Stimulated activated CD8-positive, alpha-beta memory T cell treated with anti-CD3 and anti-CD28 coated beads, Interleukin-12 subunit alpha, Interleukin-12 subunit beta, amount 100 ng/mL, for 4 hours (primary cell): ENCODE measurements at regions not wholly inside any gene's neighbourhood (a gene's known extent, or its start where the extent isn't known, plus 50 kb on each side); places are given as distances from the start of the nearest gene placed in this dataset.

Source experiments
- DNase-seq: peaks from one replicate; pipeline ENCODE4 v3.0.0-alpha.2; 2020; ENCODE audit warnings: low read depth

GRCh38 chr1:55572878-55573734 is 357.9 kb upstream of the USP24 start:
- no peak for DNase-seq

GRCh38 chr1:55571767-55572166 is 356.6 kb upstream of the USP24 start:
- no peak for DNase-seq

- DNase-seq = no peak
These were observed 354.3 kb upstream of the USP24 start for GRCh38 chr1:55569417-55569816.

- no peak for DNase-seq
These were observed 353.6 kb upstream of the USP24 start for GRCh38 chr1:55568732-55569131.

- no peak for DNase-seq
These were observed 345.1 kb upstream of the USP24 start for GRCh38 chr1:55560266-55560665.

- no peak for DNase-seq
These were observed 344.7 kb upstream of the USP24 start for GRCh38 chr1:55559842-55560241.

GRCh38 chr1:55559161-55559611 is 344.0 kb upstream of the USP24 start:
- DNase-seq = no peak

GRCh38 chr1:55558515-55558914 is 343.4 kb upstream of the USP24 start:
- no peak for DNase-seq

GRCh38 chr1:55555956-55556725 is 341.0 kb upstream of the USP24 start:
- DNase-seq = no peak

GRCh38 chr1:55554611-55555010 is 339.4 kb upstream of the USP24 start:
- DNase-seq = no peak

GRCh38 chr1:55552636-55553035 is 337.5 kb upstream of the USP24 start:
- no peak for DNase-seq

- no peak for DNase-seq
These were observed 332.2 kb upstream of the USP24 start for GRCh38 chr1:55547405-55547804.

GRCh38 chr1:55546553-55546952 is 331.4 kb upstream of the USP24 start:
- no peak for DNase-seq

- no peak for DNase-seq
These were observed 329.7 kb upstream of the USP24 start for GRCh38 chr1:55544826-55545225.

GRCh38 chr1:55542901-55543504 is 327.8 kb upstream of the USP24 start:
- no peak for DNase-seq

- no peak for DNase-seq
These were observed 326.1 kb upstream of the USP24 start for GRCh38 chr1:55541296-55541695.

GRCh38 chr1:55539652-55540512 is 324.7 kb upstream of the USP24 start:
- DNase-seq = no peak

GRCh38 chr1:55538428-55538827 is 323.3 kb upstream of the USP24 start:
- DNase-seq = no peak

- no peak for DNase-seq
These were observed 321.3 kb upstream of the USP24 start for GRCh38 chr1:55536545-55536865.

- no peak for DNase-seq
These were observed 320.8 kb upstream of the USP24 start for GRCh38 chr1:55535724-55536544.

GRCh38 chr1:55534565-55535121 is 319.5 kb upstream of the USP24 start:
- DNase-seq = no peak
